ENCODE measurements at regions not wholly inside any gene's neighbourhood (a gene's known extent, or its start where the extent isn't known, plus 50 kb on each side); places are given as distances from the start of the nearest gene placed in this dataset.

DNA sequence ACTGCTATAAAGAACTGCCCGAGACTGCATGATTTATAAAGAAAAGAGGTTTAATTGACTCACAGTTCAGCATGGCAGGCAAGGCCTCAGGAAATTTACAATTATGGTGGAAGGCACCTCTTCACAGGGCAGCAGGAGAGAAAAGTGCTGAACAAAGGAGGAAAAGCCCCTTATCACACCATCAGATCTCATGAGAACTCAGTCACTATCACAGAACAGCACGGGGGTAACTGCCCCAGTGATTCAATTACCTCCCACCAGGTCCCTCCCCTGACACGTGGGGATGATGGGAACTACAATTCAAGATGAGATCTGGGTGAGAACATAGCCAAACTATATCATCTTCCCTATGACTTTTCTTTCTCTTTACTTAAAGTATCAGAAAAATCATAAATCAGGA, 104.0 kb upstream of the SYN3 start (continued):
- TF ChIP-seq, protein P1, sequence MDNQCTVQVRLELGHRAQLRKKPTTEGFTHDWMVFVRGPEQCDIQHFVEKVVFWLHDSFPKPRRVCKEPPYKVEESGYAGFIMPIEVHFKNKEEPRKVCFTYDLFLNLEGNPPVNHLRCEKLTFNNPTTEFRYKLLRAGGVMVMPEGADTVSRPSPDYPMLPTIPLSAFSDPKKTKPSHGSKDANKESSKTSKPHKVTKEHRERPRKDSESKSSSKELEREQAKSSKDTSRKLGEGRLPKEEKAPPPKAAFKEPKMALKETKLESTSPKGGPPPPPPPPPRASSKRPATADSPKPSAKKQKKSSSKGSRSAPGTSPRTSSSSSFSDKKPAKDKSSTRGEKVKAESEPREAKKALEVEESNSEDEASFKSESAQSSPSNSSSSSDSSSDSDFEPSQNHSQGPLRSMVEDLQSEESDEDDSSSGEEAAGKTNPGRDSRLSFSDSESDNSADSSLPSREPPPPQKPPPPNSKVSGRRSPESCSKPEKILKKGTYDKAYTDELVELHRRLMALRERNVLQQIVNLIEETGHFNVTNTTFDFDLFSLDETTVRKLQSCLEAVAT (IDR thresholded peaks at IDR 0.05) = no peak

DNA sequence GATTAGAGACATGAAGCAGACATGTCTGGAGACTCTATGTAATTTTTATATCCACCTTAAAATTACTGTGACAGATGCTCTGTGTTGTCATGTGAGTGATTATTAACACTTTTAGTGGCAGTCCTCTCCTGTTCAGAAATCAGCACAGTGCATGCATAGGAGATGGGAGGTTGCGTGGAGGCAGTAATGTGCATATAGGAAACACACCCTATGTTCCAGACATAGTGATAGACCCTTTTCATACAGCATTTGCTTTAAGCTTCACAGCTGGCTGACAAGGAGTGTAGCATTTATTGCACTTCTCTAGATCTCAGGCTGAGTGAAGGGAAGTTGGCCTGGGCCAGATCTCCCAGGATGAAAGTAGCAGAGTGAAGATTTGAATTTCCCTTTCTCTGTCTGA, 102.3 kb upstream of the SYN3 start:
- Histone ChIP-seq H2AFZ (ENCODE audit: control insufficient read depth, low read depth, low read length) (no peak overlapping the region), H3K9me3 (replicated peaks; ENCODE audit: control insufficient read depth, insufficient read depth, low read length) (no peaks in the 10 kb centered on the region; the same call in 2 of the 3 replicates), H3K4me1 (ENCODE audit: control insufficient read depth, insufficient read depth, low read length) (no peaks in the 10 kb centered on the region), H3K27me3 (replicated peaks in 1 of 2; ENCODE audit: control insufficient read depth in 2 of 2, insufficient read depth in 2 of 2, low read length in 1 of 2) (no peaks in the 10 kb centered on the region), H3K4me3 (no peak overlapping the region), H3K36me3 (ENCODE audit: control insufficient read depth in 2 of 2, insufficient read depth in 2 of 2, low read length in 1 of 2) (no peaks in the 10 kb centered on the region), H4K20me1 (ENCODE audit: control insufficient read depth, insufficient read depth) (no peaks in the 10 kb centered on the region), H3K27ac (ENCODE audit: control insufficient read depth, insufficient read depth) (no peak overlapping the region), H3K79me2 (ENCODE audit: control insufficient read depth, insufficient read depth, low read length) (no peaks in the 10 kb centered on the region), H3K4me2 (ENCODE audit: control insufficient read depth, insufficient read depth) (no peak overlapping the region), H3K9ac (ENCODE audit: control insufficient read depth, insufficient read depth, low read length) (no peak overlapping the region)
- POLR2A ChIA-PET = no interaction called here
- CTCF ChIA-PET = interaction anchor here (0.5 kb wide), 1 partner anchor 229 kb away, joined by 3 read pairs; no protein-coding TSS in a partner anchor
- FAIRE-seq (no peak), DNase-seq (ENCODE audit: low read depth, low spot score) (no peak), ATAC-seq (no peak)
- intact Hi-C loops (cut with micrococcal nuclease; ENCODE audit: unreplicated experiment) = no loop called here
- RAD21 ChIA-PET (ENCODE audit: unreplicated experiment) = no interaction called here
- no peak for TF ChIP-seq YBX1 (IDR thresholded peaks at IDR 0.05)
- TF ChIP-seq, protein P2, sequence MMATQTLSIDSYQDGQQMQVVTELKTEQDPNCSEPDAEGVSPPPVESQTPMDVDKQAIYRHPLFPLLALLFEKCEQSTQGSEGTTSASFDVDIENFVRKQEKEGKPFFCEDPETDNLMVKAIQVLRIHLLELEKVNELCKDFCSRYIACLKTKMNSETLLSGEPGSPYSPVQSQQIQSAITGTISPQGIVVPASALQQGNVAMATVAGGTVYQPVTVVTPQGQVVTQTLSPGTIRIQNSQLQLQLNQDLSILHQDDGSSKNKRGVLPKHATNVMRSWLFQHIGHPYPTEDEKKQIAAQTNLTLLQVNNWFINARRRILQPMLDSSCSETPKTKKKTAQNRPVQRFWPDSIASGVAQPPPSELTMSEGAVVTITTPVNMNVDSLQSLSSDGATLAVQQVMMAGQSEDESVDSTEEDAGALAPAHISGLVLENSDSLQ (IDR thresholded peaks at IDR 0.05) = no peak
- no peak for TF ChIP-seq CBX3 (IDR thresholded peaks at IDR 0.05; ENCODE audit: borderline replicate concordance, low read depth)
- TF ChIP-seq SREBF2 (IDR thresholded peaks at IDR 0.05; ENCODE audit: low read length) = no peak
- TF ChIP-seq SUPT20H (IDR thresholded peaks at IDR 0.05; ENCODE audit: borderline replicate concordance, control insufficient read depth, low read depth, low read length) = no peak
- TF ChIP-seq POU2F2 (IDR thresholded peaks at IDR 0.05; ENCODE audit: borderline replicate concordance, low read depth, low read length) = no peak
- no peak for TF ChIP-seq CHD4 (IDR thresholded peaks at IDR 0.05)
- TF ChIP-seq, protein P3, sequence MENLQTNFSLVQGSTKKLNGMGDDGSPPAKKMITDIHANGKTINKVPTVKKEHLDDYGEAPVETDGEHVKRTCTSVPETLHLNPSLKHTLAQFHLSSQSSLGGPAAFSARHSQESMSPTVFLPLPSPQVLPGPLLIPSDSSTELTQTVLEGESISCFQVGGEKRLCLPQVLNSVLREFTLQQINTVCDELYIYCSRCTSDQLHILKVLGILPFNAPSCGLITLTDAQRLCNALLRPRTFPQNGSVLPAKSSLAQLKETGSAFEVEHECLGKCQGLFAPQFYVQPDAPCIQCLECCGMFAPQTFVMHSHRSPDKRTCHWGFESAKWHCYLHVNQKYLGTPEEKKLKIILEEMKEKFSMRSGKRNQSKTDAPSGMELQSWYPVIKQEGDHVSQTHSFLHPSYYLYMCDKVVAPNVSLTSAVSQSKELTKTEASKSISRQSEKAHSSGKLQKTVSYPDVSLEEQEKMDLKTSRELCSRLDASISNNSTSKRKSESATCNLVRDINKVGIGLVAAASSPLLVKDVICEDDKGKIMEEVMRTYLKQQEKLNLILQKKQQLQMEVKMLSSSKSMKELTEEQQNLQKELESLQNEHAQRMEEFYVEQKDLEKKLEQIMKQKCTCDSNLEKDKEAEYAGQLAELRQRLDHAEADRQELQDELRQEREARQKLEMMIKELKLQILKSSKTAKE (IDR thresholded peaks at IDR 0.05; ENCODE audit: low read depth, poor library complexity, severe bottlenecking) = no peak
- no peak for TF ChIP-seq WRNIP1 (IDR thresholded peaks at IDR 0.05; ENCODE audit: borderline replicate concordance, low read depth, low read length)
- no peak for TF ChIP-seq CHD1 (IDR thresholded peaks at IDR 0.05; ENCODE audit: low read depth, low read length)
- TF ChIP-seq BCL11A (IDR thresholded peaks at IDR 0.05; ENCODE audit: low read depth, low read length) = no peak
- TF ChIP-seq NR2F1 (conservative IDR thresholded peaks at IDR 0.05) = no peak
- no peak for TF ChIP-seq RBBP5 (conservative IDR thresholded peaks at IDR 0.05)
- TF ChIP-seq EGR1 (IDR thresholded peaks at IDR 0.05; ENCODE audit: borderline replicate concordance in 1 of 2, low read depth in 2 of 2, low read length in 2 of 2) = no peak
- WGBS (ENCODE audit: insufficient coverage, insufficient replicate concordance, low lambda C conversion rate, missing lambda C conversion rate) = 57% methylated on average over 1 of the region's 1 CpG
- SMC1A ChIA-PET (ENCODE audit: uncharacterized antibody, unreplicated experiment) = no interaction called here
- no TSS peak for BruUV-seq (replicated peaks)
- in situ Hi-C loops (cut with MboI) = no loop called here
